HFF-Myc (cell line): ENCODE measurements at regions not wholly inside any gene's neighbourhood (a gene's known extent, or its start where the extent isn't known, plus 50 kb on each side); places are given as distances from the start of the nearest gene placed in this dataset.

ENCODE experiments used
- DNase-seq: peaks from one replicate; pipeline ENCODE4 v3.0.0-alpha.2; 2011; ENCODE audit warnings: low read depth; ENCODE audit errors: extremely low read depth
- H3K4me3 ChIP-seq: replicated peaks from 2 replicates; pipeline ENCODE4 v1.5.1; 2011; ENCODE audit warnings: low read depth, mild to moderate bottlenecking, control low read depth, low read length
- CTCF ChIP-seq: IDR thresholded peaks from 2 replicates; pipeline ENCODE4 v1.5.1; 2012; ENCODE audit warnings: mild to moderate bottlenecking, low read depth, low read length, control low read depth; ENCODE audit errors: missing control alignments

- no peak for TF ChIP-seq CTCF
- DNase-seq, result no peak
- no peak overlapping the region for H3K4me3 ChIP-seq
Measured at GRCh38 chr6:153618371-153619322, 420.4 kb upstream of the OPRM1 start.

- TF ChIP-seq CTCF, result no peak
- H3K4me3 ChIP-seq, result no peak overlapping the region
- no peak for DNase-seq
Measured at GRCh38 chr6:153616506-153616905, 422.5 kb upstream of the OPRM1 start.

- no peak for TF ChIP-seq CTCF
- no peak overlapping the region for H3K4me3 ChIP-seq
- DNase-seq, result no peak
Measured at GRCh38 chr6:153613719-153614455, 425.2 kb upstream of the OPRM1 start.

GRCh38 chr6:153602401-153602800 is 436.6 kb upstream of the OPRM1 start:
- no peak for DNase-seq
- no peak for TF ChIP-seq CTCF
- H3K4me3 ChIP-seq, result no peak overlapping the region

GRCh38 chr6:153599901-153600300 is 439.1 kb upstream of the OPRM1 start:
- no peak for TF ChIP-seq CTCF
- no peak for DNase-seq
- H3K4me3 ChIP-seq, result no peak overlapping the region

- no peak for DNase-seq
- H3K4me3 ChIP-seq, result no peak overlapping the region
- no peak for TF ChIP-seq CTCF
Measured at GRCh38 chr6:153595903-153596302, 443.1 kb upstream of the OPRM1 start.
